ENCODE measurements at regions not wholly inside any gene's neighbourhood (a gene's known extent, or its start where the extent isn't known, plus 50 kb on each side); places are given as distances from the start of the nearest gene placed in this dataset.
"Not testable (repeated sequence)": the region's sequence is repeated elsewhere in the genome, so short reads cannot be mapped to it uniquely, and the experiment has no call there.

- WGBS, 3 donors: 71 to 76% (median 74%) methylated on average over 1 of the region's 1 CpG
- no peak overlapping the region for H3K27ac ChIP-seq (ENCODE audit: low read depth, low read length)
These were observed 1236.3 kb upstream of the ACVR2A start for GRCh38 chr2:146608490-146608889.

GRCh38 chr2:146604521-146604920, 1240.3 kb upstream of the ACVR2A start:
- H3K27ac ChIP-seq (ENCODE audit: low read depth, low read length): no peak overlapping the region
- 89 to 95% (median 92%) methylated on average over 4 of the region's 4 CpGs for WGBS, 3 donors

- 49 to 63% (median 51%) methylated on average over 3 of the region's 3 CpGs for WGBS, 3 donors
- H3K27ac ChIP-seq (ENCODE audit: low read depth, low read length): no peak overlapping the region
These were observed 1242.0 kb upstream of the ACVR2A start for GRCh38 chr2:146602856-146603255.

GRCh38 chr2:146602383-146602782, 1242.4 kb upstream of the ACVR2A start:
- H3K27ac ChIP-seq (ENCODE audit: low read depth, low read length): no peak overlapping the region

- no peak overlapping the region for H3K27ac ChIP-seq (ENCODE audit: low read depth, low read length)
- 68 to 79% (median 73%) methylated on average over 2 of the region's 2 CpGs for WGBS, 3 donors
These were observed 1246.0 kb upstream of the ACVR2A start for GRCh38 chr2:146598791-146599190.

- H3K27ac ChIP-seq (ENCODE audit: low read depth, low read length): no peak overlapping the region
These were observed 1247.5 kb upstream of the ACVR2A start for GRCh38 chr2:146597291-146597690.

GRCh38 chr2:146591908-146592307, 1252.9 kb upstream of the ACVR2A start:
- no peak overlapping the region for H3K27ac ChIP-seq (ENCODE audit: low read depth, low read length)
- WGBS, 3 donors: 59 to 71% (median 67%) methylated on average over 4 of the region's 4 CpGs

- H3K27ac ChIP-seq (ENCODE audit: low read depth, low read length): no peak overlapping the region
- WGBS, 3 donors: 95 to 97% (median 96%) methylated on average over 38 of the region's 38 CpGs
These were observed 1257.5 kb upstream of the ACVR2A start for GRCh38 chr2:146587291-146587713.

GRCh38 chr2:146584316-146584715, 1260.5 kb upstream of the ACVR2A start:
- WGBS, 3 donors: 85 to 94% (median 90%) methylated on average over 2 of the region's 2 CpGs
- no peak overlapping the region for H3K27ac ChIP-seq (ENCODE audit: low read depth, low read length)

- WGBS, 3 donors: 47 to 85% (median 73%) methylated on average over 1 of the region's 1 CpG
- no peak overlapping the region for H3K27ac ChIP-seq (ENCODE audit: low read depth, low read length)
These were observed 1265.5 kb upstream of the ACVR2A start for GRCh38 chr2:146579147-146579930.

- 63 to 72% (median 64%) methylated on average over 8 of the region's 8 CpGs for WGBS, 3 donors
These were observed 1268.3 kb upstream of the ACVR2A start for GRCh38 chr2:146576339-146577111.

GRCh38 chr2:146572598-146572997, 1272.2 kb upstream of the ACVR2A start:
- 74 to 92% (median 89%) methylated on average over 1 of the region's 1 CpG for WGBS, 3 donors
- H3K27ac ChIP-seq (ENCODE audit: low read depth, low read length): no peak overlapping the region

More at GRCh38 chr2:146576339-146577111, 1268.3 kb upstream of the ACVR2A start:
- H3K27ac ChIP-seq (ENCODE audit: low read depth, low read length): no peak overlapping the region

GRCh38 chr2:146561996-146562395, 1282.8 kb upstream of the ACVR2A start:
- WGBS, 3 donors: 91 to 97% (median 94%) methylated on average over 1 of the region's 1 CpG
- no peak overlapping the region for H3K27ac ChIP-seq (ENCODE audit: low read depth, low read length)

GRCh38 chr2:146547236-146547635, 1297.6 kb upstream of the ACVR2A start:
- H3K27ac ChIP-seq (ENCODE audit: low read depth, low read length): no peak overlapping the region
- WGBS, 3 donors: 81 to 89% (median 86%) methylated on average over 6 of the region's 6 CpGs

- H3K27ac ChIP-seq (ENCODE audit: low read depth, low read length): no peak overlapping the region
- WGBS, 3 donors: 87 to 94% (median 90%) methylated on average over 5 of the region's 5 CpGs
These were observed 1300.1 kb upstream of the ACVR2A start for GRCh38 chr2:146544701-146545100.

GRCh38 chr2:146541896-146542295, 1302.9 kb upstream of the ACVR2A start:
- no peak overlapping the region for H3K27ac ChIP-seq (ENCODE audit: low read depth, low read length)
- WGBS, 3 donors: 74 to 96% (median 93%) methylated on average over 1 of the region's 1 CpG

GRCh38 chr2:146540271-146540932, 1304.4 kb upstream of the ACVR2A start:
- no peak overlapping the region for H3K27ac ChIP-seq (ENCODE audit: low read depth, low read length)
- WGBS, 3 donors: 68 to 73% (median 70%) methylated on average over 3 of the region's 3 CpGs

GRCh38 chr2:146539739-146540138, 1305.1 kb upstream of the ACVR2A start:
- not testable (repeated sequence) for H3K27ac ChIP-seq (ENCODE audit: low read depth, low read length)
- 90 to 94% (median 91%) methylated on average over 5 of the region's 5 CpGs for WGBS, 3 donors

- no peak overlapping the region for H3K27ac ChIP-seq (ENCODE audit: low read depth, low read length)
- 96 to 98% (median 98%) methylated on average over 2 of the region's 2 CpGs for WGBS, 3 donors
These were observed 1307.4 kb upstream of the ACVR2A start for GRCh38 chr2:146537477-146537876.

All from adipose tissue (tissue), 3 donors.